DOHH2 (cell line): ENCODE measurements at regions not wholly inside any gene's neighbourhood (a gene's known extent, or its start where the extent isn't known, plus 50 kb on each side); places are given as distances from the start of the nearest gene placed in this dataset.

Experiments
- H3F3A ChIP-seq: fragments of 200-600 bp; sonication (generic), shearing (Covaris generic); 2 replicates; pipeline ENCODE4 v1.6.0; 2016; ENCODE audit warnings: antibody characterized with exemption, mild to moderate bottlenecking; ENCODE audit not compliant: control insufficient read depth, insufficient read depth
- H3K27ac ChIP-seq: fragments of 200-600 bp; sonication (generic); 2 replicates; pipeline ENCODE4 v1.5.1; 2014; ENCODE audit warnings: low read depth, mild to moderate bottlenecking, low read length, moderate library complexity
- H3K27me3 ChIP-seq: fragments of 200-600 bp; sonication (generic); 2 replicates; pipeline ENCODE4 v1.6.1; 2014; ENCODE audit warnings: mild to moderate bottlenecking, low read length, mixed read lengths; ENCODE audit not compliant: control insufficient read depth
- H3K36me3 ChIP-seq: fragments of 200-600 bp; sonication (generic); 2 replicates; pipeline ENCODE4 v1.6.1; 2014; ENCODE audit warnings: mild to moderate bottlenecking, low read length, moderate library complexity, mixed read lengths; ENCODE audit not compliant: control insufficient read depth
- H3K4me1 ChIP-seq: fragments of 200-600 bp; sonication (generic); 2 replicates; pipeline ENCODE4 v1.6.1; 2014; ENCODE audit warnings: mild to moderate bottlenecking, low read length, mixed read lengths; ENCODE audit not compliant: control insufficient read depth
- H3K4me2 ChIP-seq: fragments of 200-600 bp; sonication (generic); 2 replicates; pipeline ENCODE4 v1.6.0; 2014; ENCODE audit warnings: mild to moderate bottlenecking, low read length, moderate library complexity
- H3K4me3 ChIP-seq: fragments of 200-600 bp; sonication (generic); 2 replicates; pipeline ENCODE4 v1.5.1; 2014; ENCODE audit warnings: mild to moderate bottlenecking, low read length, mixed read lengths
- H3K79me2 ChIP-seq: fragments of 200-600 bp; sonication (generic); 2 replicates; pipeline ENCODE4 v1.6.1; 2014; ENCODE audit warnings: mild to moderate bottlenecking, low read length, mixed read lengths; ENCODE audit not compliant: control insufficient read depth
- H3K9me2 ChIP-seq: fragments of 200-600 bp; sonication (generic); replicated peaks from 2 replicates; pipeline ENCODE4 v1.6.1; 2014; ENCODE audit warnings: mild to moderate bottlenecking, low read length, mixed read lengths; ENCODE audit not compliant: control insufficient read depth
- H3K9me3 ChIP-seq: fragments of 200-600 bp; sonication (generic); 2 replicates; pipeline ENCODE4 v1.6.1; 2014; ENCODE audit warnings: antibody characterized with exemption, low read length, mixed read lengths; ENCODE audit not compliant: control insufficient read depth, insufficient read depth
- H4K20me1 ChIP-seq: fragments of 200-600 bp; sonication (generic); 2 replicates; pipeline ENCODE4 v1.6.0; 2014; ENCODE audit warnings: low read depth, mild to moderate bottlenecking, antibody characterized with exemption, low read length, moderate library complexity; ENCODE audit not compliant: control insufficient read depth, insufficient read depth
- CTCF ChIP-seq: fragments of 200-600 bp; sonication (generic); IDR thresholded peaks from one replicate; pipeline ENCODE4 v1.5.1; 2014; ENCODE audit warnings: antibody characterized with exemption, mild to moderate bottlenecking, low read depth, low read length; ENCODE audit not compliant: poor library complexity, severe bottlenecking
- EZH2phosphoT487 ChIP-seq: fragments of 200-600 bp; sonication (generic); IDR thresholded peaks from 2 replicates; pipeline ENCODE4 v1.6.1; 2017; ENCODE audit warnings: borderline replicate concordance, mild to moderate bottlenecking, antibody characterized with exemption, low read length, moderate library complexity, mixed read lengths

GRCh38 chr2:16319551-16320121 is 346.0 kb downstream of the CYRIA start:
- Histone ChIP-seq H3K9me3 (no peaks in the 10 kb centered on the region), H3K27ac (no peak overlapping the region), H3K4me2 (no peak overlapping the region), H4K20me1 (no peaks in the 10 kb centered on the region), H3K27me3 (no peaks in the 10 kb centered on the region), H3F3A (no peaks in the 10 kb centered on the region), H3K79me2 (no peaks in the 10 kb centered on the region), H3K36me3 (no peaks in the 10 kb centered on the region), H3K9me2 (no peaks in the 10 kb centered on the region), H3K4me3 (no peak overlapping the region), H3K4me1 (0 out of 2 replicates have a peak, but pooled peaks cover 5% of the 10 kb centered on the region)
- TF ChIP-seq EZH2phosphoT487: no peak
- TF ChIP-seq CTCF: no peak

GRCh38 chr2:16318474-16319195 is 347.0 kb downstream of the CYRIA start:
- Histone ChIP-seq H3K79me2 (no peaks in the 10 kb centered on the region), H3K4me2 (no peak overlapping the region), H4K20me1 (no peaks in the 10 kb centered on the region), H3K4me1 (0 out of 2 replicates have a peak, but pooled peaks cover 5% of the 10 kb centered on the region), H3K27ac (no peak overlapping the region), H3K27me3 (no peaks in the 10 kb centered on the region), H3K9me2 (no peaks in the 10 kb centered on the region), H3F3A (no peaks in the 10 kb centered on the region), H3K9me3 (no peaks in the 10 kb centered on the region), H3K36me3 (no peaks in the 10 kb centered on the region), H3K4me3 (no peak overlapping the region)
- no peak for TF ChIP-seq CTCF
- TF ChIP-seq EZH2phosphoT487: no peak

GRCh38 chr2:16318051-16318450 is 347.6 kb downstream of the CYRIA start:
- no peaks in the 10 kb centered on the region for H3K27me3 ChIP-seq
- no peaks in the 10 kb centered on the region for H3K36me3 ChIP-seq
- no peak overlapping the region for H3K4me3 ChIP-seq
- no peaks in the 10 kb centered on the region for H3K79me2 ChIP-seq
- TF ChIP-seq EZH2phosphoT487: no peak
- TF ChIP-seq CTCF: no peak
- H4K20me1 ChIP-seq: no peaks in the 10 kb centered on the region
- H3K9me3 ChIP-seq: no peaks in the 10 kb centered on the region
- no peak overlapping the region for H3K4me2 ChIP-seq
- H3K4me1 ChIP-seq: 0 out of 2 replicates have a peak, but pooled peaks cover 5% of the 10 kb centered on the region
- no peaks in the 10 kb centered on the region for H3K9me2 ChIP-seq
- H3F3A ChIP-seq: no peaks in the 10 kb centered on the region
- no peak overlapping the region for H3K27ac ChIP-seq
